Breast epithelium (tissue), 4 donors: ENCODE measurements at regions not wholly inside any gene's neighbourhood (a gene's known extent, or its start where the extent isn't known, plus 50 kb on each side); places are given as distances from the start of the nearest gene placed in this dataset.

ENCODE experiments used
- DNase-seq, 2 donors: peaks; one replicate each; pipeline ENCODE4 v3.0.0-alpha.2; 2019; ENCODE audit warnings: low spot score in 2 of 2
- H3K27ac ChIP-seq, 2 donors: fragments of 200-600 bp; sonication (generic) in 1 of 2; one replicate each; pipeline ENCODE4 v1.5.1; 2016 to 2019; ENCODE audit warnings: mild to moderate bottlenecking in 1 of 2
- H3K27me3 ChIP-seq, 2 donors: fragments of 200-600 bp; sonication (generic) in 1 of 2; one replicate each; pipeline versions ENCODE4 v1.5.1 to v1.6.0; 2017 to 2019; ENCODE audit warnings: control low read depth in 1 of 2, mild to moderate bottlenecking in 1 of 2
- H3K36me3 ChIP-seq: fragments of 200-600 bp; one replicate; pipeline ENCODE4 v1.5.1; 2019
- H3K4me1 ChIP-seq, 2 donors: fragments of 200-600 bp; sonication (generic); one replicate each; pipeline ENCODE4 v1.5.1; 2016 to 2019; ENCODE audit warnings: control low read depth in 1 of 2
- H3K4me3 ChIP-seq, 3 donors: fragments of 200-600 bp; sonication (generic); 1 replicate in 2 of 3; 2 replicates in 1 of 3; pipeline ENCODE4 v1.5.1; 2016 to 2019; ENCODE audit warnings: mild to moderate bottlenecking in 3 of 3, moderate library complexity in 2 of 3
- H3K9me3 ChIP-seq, 2 donors: fragments of 200-600 bp; sonication (generic) in 1 of 2; one replicate each; pipeline ENCODE4 v1.5.1; 2016 to 2019; ENCODE audit warnings: control low read depth in 1 of 2
- CTCF ChIP-seq, 3 donors: fragments of 450-650 bp; IDR thresholded peaks; one replicate each; pipeline ENCODE4 v1.5.1; 2016 to 2017; ENCODE audit warnings: antibody characterized with exemption in 3 of 3, mild to moderate bottlenecking in 3 of 3, moderate library complexity in 3 of 3
- POLR2A ChIP-seq: fragments of 450-650 bp; IDR thresholded peaks from one replicate; pipeline ENCODE4 v1.6.1; 2016; ENCODE audit warnings: antibody characterized with exemption, mild to moderate bottlenecking, moderate library complexity
- POLR2AphosphoS5 ChIP-seq, 3 donors: sonication (generic); formaldehyde crosslinking; IDR thresholded peaks; one replicate each; pipeline ENCODE4 v1.6.1; 2017; ENCODE audit warnings: antibody characterized with exemption in 3 of 3
- intact Hi-C: fragments of 100-400 bp; cut with DNase I; formaldehyde crosslinking; loops from one replicate; pipeline ENCODE4 v1.15.1; 2023; ENCODE audit warnings: low total_unique reads

GRCh38 chr7:11243739-11244138 is 270.1 kb downstream of the PHF14 start:
- intact Hi-C loops: no loop called here
- DNase-seq: no peak
- H3K27me3 ChIP-seq: no peaks in the 10 kb centered on the region
- H3K36me3 ChIP-seq: no peaks in the 10 kb centered on the region
- no peaks in the 10 kb centered on the region for H3K9me3 ChIP-seq
- no peaks in the 10 kb centered on the region for H3K4me1 ChIP-seq
- no peak overlapping the region for H3K4me3 ChIP-seq
- TF ChIP-seq CTCF (IDR thresholded peaks at IDR 0.05): no peak
- no peak for TF ChIP-seq POLR2A
- TF ChIP-seq POLR2AphosphoS5 (IDR thresholded peaks at IDR 0.05): no peak
- H3K27ac ChIP-seq: no peak overlapping the region

DNA sequence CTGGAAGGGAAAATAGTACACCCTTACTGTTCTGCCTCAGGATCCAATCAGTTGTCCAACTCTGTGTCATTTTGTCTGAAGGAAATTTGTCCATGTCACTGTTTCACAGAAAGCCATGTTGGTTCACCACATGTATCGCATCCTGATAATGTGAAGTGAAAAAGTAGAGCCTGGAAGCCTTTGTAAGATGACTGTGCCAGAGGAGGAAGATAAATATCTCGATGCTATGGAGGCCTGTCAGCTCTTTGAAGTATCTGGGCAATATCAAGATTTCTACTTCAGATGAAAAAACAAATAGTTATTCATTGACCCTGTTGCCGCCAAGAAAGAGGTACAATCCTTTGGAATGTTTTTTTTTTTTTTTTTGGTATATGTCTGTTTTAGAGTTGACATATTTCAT is 270.5 kb downstream of the PHF14 start:
- intact Hi-C loops: no loop called here
- no peaks in the 10 kb centered on the region for H3K9me3 ChIP-seq
- no peaks in the 10 kb centered on the region for H3K36me3 ChIP-seq
- TF ChIP-seq CTCF (IDR thresholded peaks at IDR 0.05) (no peak), POLR2A (no peak)
- no peak for DNase-seq
- H3K27me3 ChIP-seq: no peaks in the 10 kb centered on the region
- H3K4me3 ChIP-seq: no peak overlapping the region
- H3K4me1 ChIP-seq: no peaks in the 10 kb centered on the region
- no peak overlapping the region for H3K27ac ChIP-seq

- no peaks in the 10 kb centered on the region for H3K9me3 ChIP-seq
- intact Hi-C loops: no loop called here
- no peak for DNase-seq
- H3K4me1 ChIP-seq: no peaks in the 10 kb centered on the region
- no peak overlapping the region for H3K27ac ChIP-seq
- no peak overlapping the region for H3K4me3 ChIP-seq
- H3K36me3 ChIP-seq: no peaks in the 10 kb centered on the region
- no peak for TF ChIP-seq POLR2AphosphoS5 (IDR thresholded peaks at IDR 0.05)
- TF ChIP-seq CTCF (IDR thresholded peaks at IDR 0.05): no peak
- TF ChIP-seq POLR2A: no peak
- H3K27me3 ChIP-seq: no peaks in the 10 kb centered on the region
Measured at GRCh38 chr7:11247545-11247944, 273.9 kb downstream of the PHF14 start.

DNA sequence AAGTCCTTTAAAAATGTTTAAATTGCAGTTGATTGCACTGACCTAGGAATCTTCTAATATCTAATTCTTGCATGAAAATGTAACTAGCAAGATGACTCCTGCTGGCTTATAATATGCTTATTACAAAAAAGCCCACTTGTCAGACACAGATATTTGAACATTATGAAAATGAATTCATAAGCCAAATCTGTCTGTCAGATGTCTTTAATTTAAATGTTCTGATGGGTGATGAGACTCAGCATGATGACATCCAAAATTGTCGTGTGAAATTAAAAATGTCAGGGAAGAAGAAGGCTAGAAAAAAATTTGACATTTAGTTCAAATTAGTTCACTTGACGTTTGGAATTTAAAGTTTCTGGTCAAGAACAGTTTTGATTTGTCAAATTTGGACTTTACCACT is 277.8 kb downstream of the PHF14 start:
- Histone ChIP-seq H3K36me3 (no peaks in the 10 kb centered on the region), H3K4me1 (no peaks in the 10 kb centered on the region)
- intact Hi-C loops: no loop called here

GRCh38 chr7:11252011-11252607 is 278.4 kb downstream of the PHF14 start:
- no peak for DNase-seq
- no peaks in the 10 kb centered on the region for H3K36me3 ChIP-seq
- no peaks in the 10 kb centered on the region for H3K27me3 ChIP-seq
- no peak overlapping the region for H3K4me3 ChIP-seq
- intact Hi-C loops: no loop called here
- H3K9me3 ChIP-seq: no peaks in the 10 kb centered on the region
- no peaks in the 10 kb centered on the region for H3K4me1 ChIP-seq
- no peak overlapping the region for H3K27ac ChIP-seq
- TF ChIP-seq POLR2AphosphoS5 (IDR thresholded peaks at IDR 0.05) (no peak), POLR2A (no peak), CTCF (IDR thresholded peaks at IDR 0.05) (no peak)

More for the DNA sequence above, 277.8 kb downstream of the PHF14 start:
- H3K9me3 ChIP-seq: no peaks in the 10 kb centered on the region
- H3K27me3 ChIP-seq: no peaks in the 10 kb centered on the region
- H3K27ac ChIP-seq: no peak overlapping the region
- DNase-seq: no peak
- H3K4me3 ChIP-seq: no peak overlapping the region
- no peak for TF ChIP-seq POLR2A
- TF ChIP-seq POLR2AphosphoS5 (IDR thresholded peaks at IDR 0.05): no peak
- no peak for TF ChIP-seq CTCF (IDR thresholded peaks at IDR 0.05)
